HUES6 (cell line): ENCODE measurements at regions not wholly inside any gene's neighbourhood (a gene's known extent, or its start where the extent isn't known, plus 50 kb on each side); places are given as distances from the start of the nearest gene placed in this dataset.
A peak's percentile ranks its signal among the peaks of the same experiment; 100 is the strongest.
"Not testable (repeated sequence)": the region's sequence is repeated elsewhere in the genome, so short reads cannot be mapped to it uniquely, and the experiment has no call there.

ENCODE experiments used
- H3K27ac ChIP-seq: 2 replicates; pipeline ENCODE4 v1.7.0; 2013; ENCODE audit warnings: low read depth, mild to moderate bottlenecking, low read length, inconsistent platforms
- H3K27me3 ChIP-seq: 2 replicates; pipeline ENCODE4 v1.6.1; 2013; ENCODE audit warnings: low read length; ENCODE audit not compliant: control insufficient read depth, insufficient read depth
- H3K36me3 ChIP-seq: 2 replicates; pipeline ENCODE4 v1.6.1; 2013; ENCODE audit warnings: low read length; ENCODE audit not compliant: control insufficient read depth, insufficient read depth
- H3K4me1 ChIP-seq: 2 replicates; pipeline ENCODE4 v1.6.1; 2013; ENCODE audit warnings: low read length; ENCODE audit not compliant: control insufficient read depth, insufficient read depth
- H3K4me3 ChIP-seq: 2 replicates; pipeline ENCODE4 v1.5.1; 2013; ENCODE audit warnings: low read depth, low read length
- H3K9ac ChIP-seq: one replicate; pipeline ENCODE4 v1.6.1; 2013; ENCODE audit warnings: mild to moderate bottlenecking, low read length
- H3K9me3 ChIP-seq: 2 replicates; pipeline ENCODE4 v1.6.1; 2013; ENCODE audit warnings: low read depth, low read length; ENCODE audit not compliant: control insufficient read depth, insufficient read depth

DNA sequence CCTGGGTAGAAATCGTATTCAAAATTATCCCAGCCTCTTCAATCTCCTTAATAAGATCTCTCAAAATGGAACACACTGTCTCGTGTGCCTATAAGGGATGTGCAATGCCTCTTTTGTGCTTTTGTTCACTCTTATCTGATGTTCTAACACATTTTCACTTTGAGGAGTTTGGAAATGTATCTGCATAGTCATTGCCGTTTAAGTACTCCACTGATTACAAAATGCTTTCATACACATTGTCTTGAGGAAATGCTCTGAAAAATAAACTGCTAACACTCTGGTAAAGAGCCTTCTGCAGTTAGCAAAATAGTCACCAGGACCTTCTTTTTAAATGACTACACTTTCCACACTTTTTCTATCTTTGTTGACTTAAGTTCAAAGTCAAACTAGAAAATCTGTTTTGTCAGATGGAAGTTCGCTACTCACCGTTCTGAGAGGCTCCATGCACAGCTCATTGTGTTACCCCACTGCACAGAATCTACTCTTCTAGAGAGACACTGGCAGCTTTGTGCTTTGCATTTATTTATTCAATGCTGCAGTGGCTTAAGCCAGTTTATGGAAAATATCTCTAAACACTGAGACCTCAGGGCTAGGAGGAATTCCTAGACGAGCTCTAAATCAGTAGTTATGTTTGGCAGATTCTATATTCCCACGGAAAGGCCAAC, 159.0 kb downstream of the CHIC2 start:
- Histone ChIP-seq H3K4me3 (no peak overlapping the region), H3K4me1 (peaks cover 17% of the 10 kb centered on the region), H3K27me3 (peaks cover 17% of the 10 kb centered on the region), H3K36me3 (no peaks in the 10 kb centered on the region), H3K9ac (no peak overlapping the region), H3K9me3 (no peaks in the 10 kb centered on the region), H3K27ac (no peak overlapping the region)

DNA sequence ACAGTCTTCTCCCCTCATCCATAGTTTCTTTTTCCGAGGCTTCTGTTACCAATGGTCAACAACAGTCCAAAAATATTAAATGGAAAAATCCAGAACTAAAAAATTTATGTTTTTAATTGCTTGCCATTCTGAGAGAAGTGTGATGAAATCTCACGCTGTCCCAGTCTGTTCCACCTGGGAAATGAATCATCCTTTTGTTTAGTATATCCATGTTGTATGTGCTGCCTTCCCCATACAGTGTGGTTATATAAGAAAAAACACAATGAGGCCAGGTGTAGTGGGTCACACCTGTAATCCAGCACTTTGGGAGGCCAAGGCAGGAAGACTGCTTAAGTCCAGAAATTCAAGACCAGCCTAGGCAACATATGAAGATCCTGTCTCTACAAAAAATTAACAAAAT, 161.6 kb downstream of the CHIC2 start:
- Histone ChIP-seq H3K9ac (no peak overlapping the region), H3K27ac (no peak overlapping the region), H3K9me3 (no peaks in the 10 kb centered on the region), H3K36me3 (no peaks in the 10 kb centered on the region), H3K27me3 (peaks cover 12% of the 10 kb centered on the region; the same call in 1 of the 2 replicates), H3K4me1 (peaks cover 17% of the 10 kb centered on the region), H3K4me3 (no peak overlapping the region)

DNA sequence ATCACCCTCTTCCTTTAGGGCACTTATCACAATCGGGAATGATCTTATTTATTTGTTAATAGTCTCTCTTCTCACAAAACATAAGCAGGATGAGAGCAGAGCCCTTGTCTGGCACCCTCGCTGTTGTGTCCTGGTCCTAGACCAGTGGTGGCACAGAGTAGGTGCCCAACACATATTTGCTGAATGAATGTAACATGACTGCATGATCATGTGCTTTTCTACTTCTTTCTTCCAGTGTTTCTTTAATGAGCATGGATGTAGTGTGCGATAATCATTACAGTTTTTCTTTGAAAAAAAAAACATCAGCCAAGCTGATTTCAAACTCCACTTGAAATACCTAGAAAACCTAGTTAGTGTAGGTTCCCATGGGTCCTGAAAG, 164.1 kb downstream of the CHIC2 start:
- Histone ChIP-seq H3K27me3 (peaks cover 5% of the 10 kb centered on the region; the same call in 1 of the 2 replicates), H3K9ac (no peak overlapping the region), H3K9me3 (no peaks in the 10 kb centered on the region), H3K27ac (no peak overlapping the region), H3K4me3 (no peak overlapping the region), H3K4me1 (no peaks in the 10 kb centered on the region), H3K36me3 (no peaks in the 10 kb centered on the region)

DNA sequence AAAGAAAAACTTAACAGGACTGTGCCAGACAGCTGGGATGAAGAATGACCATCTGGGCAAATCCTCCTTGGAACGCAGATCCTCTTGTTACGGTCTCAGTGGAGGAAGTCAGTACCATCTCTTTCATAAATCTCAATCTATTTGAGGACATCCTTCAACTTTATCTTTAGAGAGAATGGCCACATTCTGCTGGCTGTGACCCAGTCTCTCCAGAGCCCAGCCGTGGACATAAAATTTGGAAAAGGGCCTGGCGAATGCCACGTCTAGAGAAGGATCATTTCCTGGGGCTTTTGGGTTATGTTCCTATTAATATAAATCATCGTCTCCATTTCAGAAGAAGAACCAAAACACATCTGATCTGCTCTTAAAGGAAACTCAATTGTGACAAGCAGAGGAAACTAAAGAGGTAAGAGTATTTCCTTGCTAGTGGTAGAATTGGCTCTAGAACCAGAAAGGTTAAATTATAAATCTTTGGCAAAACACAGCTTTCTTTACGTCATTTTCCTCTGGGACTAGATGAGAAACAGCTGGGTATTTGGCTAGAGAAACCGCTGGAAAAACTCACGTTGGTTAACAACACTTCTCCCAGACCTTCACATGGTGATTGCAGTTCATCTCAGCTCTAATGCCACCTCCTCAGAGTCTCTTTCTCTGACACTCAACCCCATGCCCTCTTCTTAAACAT, 164.7 kb downstream of the CHIC2 start:
- H3K4me3 ChIP-seq: no peak overlapping the region
- no peaks in the 10 kb centered on the region for H3K36me3 ChIP-seq
- no peaks in the 10 kb centered on the region for H3K4me1 ChIP-seq
- peaks cover 1% of the 10 kb centered on the region; the same call in 1 of the 2 replicates for H3K27me3 ChIP-seq
- H3K27ac ChIP-seq: no peak overlapping the region
- no peak overlapping the region for H3K9ac ChIP-seq
- no peaks in the 10 kb centered on the region for H3K9me3 ChIP-seq

DNA sequence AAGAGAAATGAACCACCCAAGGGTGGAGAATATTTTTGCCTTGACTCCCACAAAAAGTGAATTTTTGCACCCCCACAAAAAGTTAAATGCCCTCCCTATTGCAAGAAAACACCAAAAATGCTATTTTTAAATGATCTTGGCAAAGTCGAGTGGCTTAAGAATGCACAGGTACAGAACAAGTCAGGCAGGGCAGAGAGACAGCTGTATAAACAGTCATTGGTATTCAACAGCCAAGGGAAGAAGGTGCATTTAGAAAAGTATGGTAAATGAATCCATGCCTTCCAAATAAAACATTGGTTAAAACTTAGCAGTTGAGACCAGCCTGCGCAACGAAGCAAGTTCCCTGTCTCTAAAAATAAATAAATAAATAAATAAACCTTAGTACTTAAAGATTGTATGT, 169.3 kb downstream of the CHIC2 start:
- Histone ChIP-seq H3K9me3 (no peaks in the 10 kb centered on the region), H3K4me1 (no peaks in the 10 kb centered on the region), H3K36me3 (no peaks in the 10 kb centered on the region), H3K27me3 (no peaks in the 10 kb centered on the region), H3K9ac (no peak overlapping the region), H3K27ac (no peak overlapping the region), H3K4me3 (no peak overlapping the region)

DNA sequence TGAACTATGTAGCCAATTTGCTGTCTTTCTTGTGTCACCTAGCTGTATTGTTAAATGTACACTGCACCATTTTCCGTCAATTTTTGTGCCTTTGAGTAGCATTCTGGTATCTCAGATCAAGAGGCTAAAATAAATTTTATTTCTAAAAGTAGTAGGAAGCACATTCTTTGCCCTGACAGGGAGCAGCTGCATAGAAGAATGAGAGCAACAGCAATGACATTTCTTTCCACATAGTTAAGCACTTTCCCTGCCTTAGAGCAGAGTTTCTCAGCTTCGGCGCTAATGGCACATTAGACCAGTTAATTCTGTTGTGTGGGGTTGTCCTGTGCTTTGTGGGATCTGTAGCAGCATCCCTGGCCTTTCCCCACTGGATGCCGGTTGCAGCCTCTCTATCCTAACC, 173.9 kb downstream of the CHIC2 start:
- Histone ChIP-seq H3K4me3 (no peak overlapping the region), H3K9me3 (no peaks in the 10 kb centered on the region), H3K27ac (no peak overlapping the region), H3K27me3 (no peaks in the 10 kb centered on the region), H3K4me1 (no peaks in the 10 kb centered on the region), H3K36me3 (no peaks in the 10 kb centered on the region), H3K9ac (no peak overlapping the region)

DNA sequence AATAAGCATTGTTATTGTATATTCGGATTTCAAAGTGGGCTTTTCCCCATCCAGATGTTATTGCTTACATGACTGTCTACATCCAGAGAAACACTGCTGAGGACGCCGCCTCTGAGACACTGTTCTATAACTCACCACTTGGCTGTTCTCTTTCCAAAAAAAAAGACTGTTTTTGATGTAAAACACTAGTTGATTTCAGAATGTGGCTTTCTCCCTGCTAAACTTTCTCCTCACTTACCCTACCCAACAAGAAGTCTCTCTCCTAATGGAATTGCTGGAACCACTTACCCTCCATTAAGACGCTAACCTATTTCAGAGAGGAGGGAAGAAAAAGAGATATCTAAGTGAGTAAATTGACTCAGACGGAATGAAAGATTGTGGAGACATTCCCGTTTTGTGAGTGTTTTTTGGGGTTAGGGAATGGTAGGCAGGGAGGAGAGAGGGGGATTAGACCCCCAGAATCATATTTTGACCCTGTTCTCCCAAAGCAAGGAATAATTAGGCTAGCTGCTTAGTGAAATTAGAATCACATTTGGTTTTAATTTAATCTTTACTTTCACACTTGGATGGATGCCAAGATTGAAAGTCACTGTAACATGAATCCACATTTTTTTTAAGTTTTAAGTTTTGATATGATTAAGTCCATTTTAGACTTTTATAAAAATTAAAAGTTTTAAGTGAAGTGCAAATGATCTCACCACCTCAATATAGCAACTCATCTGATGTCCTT, 174.9 kb downstream of the CHIC2 start:
- H3K36me3 ChIP-seq: no peaks in the 10 kb centered on the region
- H3K9me3 ChIP-seq: no peaks in the 10 kb centered on the region
- H3K9ac ChIP-seq: no peak overlapping the region
- no peaks in the 10 kb centered on the region for H3K4me1 ChIP-seq
- H3K4me3 ChIP-seq: no peak overlapping the region
- no peak overlapping the region for H3K27ac ChIP-seq
- no peaks in the 10 kb centered on the region for H3K27me3 ChIP-seq

DNA sequence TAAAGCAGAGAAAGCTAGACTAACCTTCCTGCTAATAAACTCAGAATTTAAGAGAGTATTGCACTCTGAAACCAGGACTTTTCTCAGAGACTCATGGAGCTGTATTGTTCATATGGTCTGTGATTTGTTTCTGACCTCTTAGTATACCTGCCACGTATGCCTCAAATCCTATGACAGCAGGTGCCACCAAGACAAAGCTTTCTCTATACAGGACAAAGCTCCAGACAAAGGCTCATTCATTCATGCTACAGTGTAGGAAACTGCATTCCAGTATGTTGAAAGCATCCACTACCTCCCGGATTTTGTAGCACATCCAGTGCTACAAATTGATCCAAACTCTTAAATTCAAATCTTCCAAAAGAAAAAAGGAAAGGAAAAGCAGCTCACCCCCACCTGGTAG, 178.3 kb downstream of the CHIC2 start:
- no peak overlapping the region for H3K9ac ChIP-seq
- H3K27me3 ChIP-seq: no peaks in the 10 kb centered on the region
- H3K27ac ChIP-seq: no peak overlapping the region
- no peak overlapping the region for H3K4me3 ChIP-seq
- no peaks in the 10 kb centered on the region for H3K4me1 ChIP-seq
- no peaks in the 10 kb centered on the region for H3K36me3 ChIP-seq
- H3K9me3 ChIP-seq: no peaks in the 10 kb centered on the region

DNA sequence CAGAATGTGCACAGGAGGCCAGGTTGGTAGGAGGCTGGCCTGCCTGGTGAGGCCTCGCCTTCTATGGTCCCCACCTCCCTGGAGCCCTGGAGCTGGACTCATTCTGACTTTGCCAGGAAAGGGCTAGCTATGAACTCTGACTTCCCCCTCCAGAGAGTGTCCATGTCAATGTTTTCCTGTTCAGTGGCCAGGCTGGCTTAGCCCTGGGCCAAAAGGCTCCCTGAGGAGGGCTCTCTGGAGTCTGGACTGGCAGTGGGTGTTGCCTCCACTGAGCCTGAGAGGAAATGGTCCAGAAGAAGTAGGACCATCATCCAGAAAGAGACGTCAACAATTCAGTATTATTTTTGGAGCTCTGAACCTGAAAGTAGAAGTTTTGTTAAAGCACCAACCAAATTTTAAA, 178.7 kb downstream of the CHIC2 start:
- no peaks in the 10 kb centered on the region for H3K4me1 ChIP-seq
- H3K36me3 ChIP-seq: no peaks in the 10 kb centered on the region
- no peaks in the 10 kb centered on the region for H3K27me3 ChIP-seq
- no peak overlapping the region for H3K4me3 ChIP-seq
- no peak overlapping the region for H3K9ac ChIP-seq
- H3K27ac ChIP-seq: no peak overlapping the region
- H3K9me3 ChIP-seq: no peaks in the 10 kb centered on the region

DNA sequence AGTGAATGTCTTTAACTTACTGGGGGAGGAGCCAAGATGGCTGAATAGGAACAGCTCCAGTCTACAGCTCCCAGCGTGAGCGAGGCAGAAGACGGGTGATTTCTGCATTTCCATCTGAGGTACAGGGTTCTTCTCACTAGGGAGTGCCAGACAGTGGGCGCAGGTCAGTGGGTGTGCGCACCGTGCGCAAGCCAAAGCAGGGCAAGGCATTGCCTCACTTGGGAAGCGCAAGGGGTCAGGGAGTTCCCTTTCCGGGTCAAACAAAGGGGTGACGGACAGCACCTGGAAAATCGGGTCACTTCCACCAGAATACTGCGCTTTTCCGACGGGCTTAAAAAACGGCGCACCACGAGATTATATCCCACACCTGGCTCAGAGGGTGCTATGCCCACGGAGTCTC, 187.3 kb downstream of the CHIC2 start:
- H3K27me3 ChIP-seq, H3K4me1 ChIP-seq, H3K27ac ChIP-seq, H3K36me3 ChIP-seq, H3K9me3 ChIP-seq: not testable (repeated sequence)
- peak overlapping the region; percentile 43; the same call in 1 of the 2 replicates for H3K4me3 ChIP-seq
- H3K9ac ChIP-seq: peak overlapping the region; percentile 37

DNA sequence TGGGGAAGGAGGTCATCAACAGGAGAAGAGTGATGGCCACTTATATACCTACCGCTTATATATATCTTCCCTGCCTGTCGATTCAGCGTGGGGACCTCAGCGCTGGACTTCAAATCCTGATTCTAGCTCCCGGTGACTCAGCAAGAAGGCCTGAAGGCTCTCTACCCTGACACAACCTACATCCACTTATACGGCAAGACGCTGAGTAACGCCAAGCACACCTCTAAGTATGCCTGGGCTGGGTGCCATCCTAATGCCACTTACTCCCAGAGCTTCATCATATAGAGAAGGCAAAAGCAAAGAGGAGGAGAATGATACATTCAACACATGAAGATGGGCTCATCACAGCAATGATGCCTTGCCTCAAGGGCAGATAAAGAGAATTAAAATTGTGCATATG, 198.3 kb downstream of the CHIC2 start:
- Histone ChIP-seq H3K27me3 (no peaks in the 10 kb centered on the region), H3K9me3 (no peaks in the 10 kb centered on the region), H3K27ac (no peak overlapping the region), H3K9ac (no peak overlapping the region), H3K36me3 (no peaks in the 10 kb centered on the region), H3K4me3 (no peak overlapping the region), H3K4me1 (peaks cover 11% of the 10 kb centered on the region)
